NCI-H510A (cell line): ENCODE measurements at regions not wholly inside any gene's neighbourhood (a gene's known extent, or its start where the extent isn't known, plus 50 kb on each side); places are given as distances from the start of the nearest gene placed in this dataset.

Experiments used
- DNase-seq: peaks from one replicate; lab custom pipeline; 2025; lab: John Stamatoyannopoulos, UW

DNA sequence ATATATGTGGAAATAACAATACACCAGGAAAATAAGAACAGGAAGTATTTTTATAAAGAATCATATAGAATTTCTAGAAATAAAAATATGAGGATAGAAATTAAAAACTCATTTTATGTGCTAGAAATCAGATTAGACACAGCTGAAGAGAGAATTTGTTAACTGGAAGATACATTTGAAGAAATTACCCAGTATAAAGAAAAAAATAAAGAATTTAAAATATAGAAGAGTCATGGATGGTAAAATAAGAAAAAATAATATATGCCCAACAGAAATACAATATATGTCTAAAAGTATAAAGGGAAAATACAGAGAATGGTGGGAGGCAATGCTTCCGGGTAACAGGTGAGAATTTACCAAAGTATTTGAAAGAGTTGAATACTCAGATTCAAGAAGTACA, 539.9 kb downstream of the NR4A2 start:
- DNase-seq, result no peak

DNA sequence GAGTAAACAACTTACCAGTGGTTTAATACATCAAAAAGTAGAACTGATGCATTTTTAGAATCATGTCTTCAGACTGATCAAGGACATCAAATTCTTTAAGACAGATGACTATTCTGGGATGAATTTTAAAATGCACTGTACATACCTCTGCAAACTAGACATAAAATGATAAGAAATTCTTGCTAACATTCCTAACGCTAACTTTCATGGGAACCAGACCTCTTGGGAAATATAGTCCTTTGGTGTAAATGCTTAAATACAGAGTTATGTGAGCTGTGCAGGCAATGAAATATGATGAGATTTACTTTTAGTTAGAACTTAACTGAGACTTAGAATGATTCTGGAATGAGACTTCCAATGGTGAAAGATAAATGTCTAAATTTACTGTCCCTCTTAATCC, 562.0 kb downstream of the NR4A2 start:
- no peak for DNase-seq

DNA sequence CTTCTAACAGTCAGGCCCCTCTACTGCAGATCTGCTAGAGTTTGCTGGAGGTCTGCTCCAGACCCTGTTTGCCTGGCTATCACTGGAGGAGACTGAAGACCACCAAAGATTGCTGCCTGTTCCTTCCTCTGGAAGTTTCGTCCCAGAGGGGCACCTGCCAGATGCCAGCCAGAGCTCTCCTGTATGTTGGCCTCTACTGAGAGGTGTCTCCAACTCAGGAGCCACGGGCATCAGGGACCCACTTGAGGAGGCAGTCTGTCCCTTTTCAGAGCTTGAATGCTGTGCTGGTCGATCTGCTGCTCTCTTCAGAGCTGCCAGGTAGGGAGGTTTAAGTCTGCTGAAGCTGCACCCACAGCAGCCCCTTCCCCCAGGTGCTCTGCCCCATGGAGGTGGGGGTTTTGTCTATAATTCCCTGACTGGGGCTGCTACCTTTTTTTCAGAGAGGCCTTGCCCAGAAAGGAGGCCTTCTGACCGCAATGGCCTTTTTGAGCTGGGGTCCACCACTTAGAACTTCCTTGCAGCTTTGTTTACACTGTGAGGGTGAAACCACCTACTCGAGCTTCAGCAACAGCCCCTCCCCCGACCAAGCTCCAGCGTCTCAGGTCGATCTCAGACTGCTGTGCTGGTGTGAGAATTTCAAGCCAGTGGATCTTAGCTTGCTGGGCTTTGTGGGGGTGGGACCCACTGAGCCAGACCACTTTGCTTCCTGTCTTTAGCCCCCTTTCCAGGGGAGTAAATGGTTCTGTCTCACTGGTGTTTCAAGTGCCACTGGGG, 566.0 kb downstream of the NR4A2 start:
- no peak for DNase-seq

DNA sequence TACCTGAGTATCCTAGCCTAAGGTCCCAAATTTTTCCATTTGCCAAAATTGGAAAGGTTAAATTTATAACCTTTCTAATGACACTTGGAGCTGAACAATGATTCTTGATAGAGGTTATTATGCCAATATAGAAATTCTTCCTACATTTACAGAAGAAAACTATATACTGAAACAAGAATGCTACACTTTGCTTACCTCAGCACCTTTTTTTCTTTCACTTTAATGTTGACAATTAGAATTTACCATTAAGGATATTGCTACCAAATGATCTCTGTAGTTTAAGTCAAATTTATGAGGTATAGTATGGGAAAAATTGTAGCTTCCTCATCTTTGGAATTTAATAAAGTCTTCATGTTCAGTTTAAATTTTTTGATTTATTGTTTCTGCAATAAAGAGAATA, 577.0 kb downstream of the NR4A2 start:
- no peak for DNase-seq

DNA sequence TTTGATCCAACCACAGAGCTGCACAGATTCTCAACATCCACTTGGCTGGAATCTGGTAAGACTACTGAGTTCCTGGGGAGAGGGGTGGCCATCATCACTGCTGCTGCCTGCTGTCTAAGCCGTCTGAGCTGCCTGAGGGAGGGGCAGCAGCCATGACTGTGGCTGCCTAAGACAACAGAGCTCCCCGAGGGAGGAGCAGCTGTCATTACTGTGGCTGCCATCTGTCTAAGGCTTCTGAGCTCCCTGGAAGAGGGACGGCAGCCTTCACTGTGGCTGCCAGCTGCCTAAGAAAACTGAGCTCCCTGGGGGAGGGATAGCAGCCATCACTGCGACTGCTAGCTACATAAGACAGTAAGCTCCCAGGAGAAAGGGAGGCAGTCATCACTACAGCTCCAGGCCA, 584.4 kb downstream of the NR4A2 start:
- DNase-seq, result no peak

DNA sequence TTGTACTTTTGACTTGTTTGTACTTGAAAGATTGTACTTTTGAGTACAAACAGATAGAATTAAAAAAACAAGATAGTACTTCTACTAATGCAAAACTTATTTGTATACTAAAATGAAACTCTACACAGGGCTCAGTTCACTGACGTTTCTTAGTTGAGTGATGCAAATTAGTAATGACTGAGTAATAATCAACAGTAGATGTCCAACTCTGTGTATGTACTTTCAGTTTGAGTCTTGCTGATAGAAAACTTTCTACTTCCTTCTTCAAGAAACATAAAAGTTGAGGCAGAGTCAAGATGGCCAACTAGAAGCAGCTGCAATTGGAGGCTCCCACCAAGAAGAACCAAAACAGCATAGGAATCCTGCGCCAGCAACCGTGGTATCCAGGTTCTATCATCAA, 585.0 kb downstream of the NR4A2 start:
- DNase-seq, result no peak

DNA sequence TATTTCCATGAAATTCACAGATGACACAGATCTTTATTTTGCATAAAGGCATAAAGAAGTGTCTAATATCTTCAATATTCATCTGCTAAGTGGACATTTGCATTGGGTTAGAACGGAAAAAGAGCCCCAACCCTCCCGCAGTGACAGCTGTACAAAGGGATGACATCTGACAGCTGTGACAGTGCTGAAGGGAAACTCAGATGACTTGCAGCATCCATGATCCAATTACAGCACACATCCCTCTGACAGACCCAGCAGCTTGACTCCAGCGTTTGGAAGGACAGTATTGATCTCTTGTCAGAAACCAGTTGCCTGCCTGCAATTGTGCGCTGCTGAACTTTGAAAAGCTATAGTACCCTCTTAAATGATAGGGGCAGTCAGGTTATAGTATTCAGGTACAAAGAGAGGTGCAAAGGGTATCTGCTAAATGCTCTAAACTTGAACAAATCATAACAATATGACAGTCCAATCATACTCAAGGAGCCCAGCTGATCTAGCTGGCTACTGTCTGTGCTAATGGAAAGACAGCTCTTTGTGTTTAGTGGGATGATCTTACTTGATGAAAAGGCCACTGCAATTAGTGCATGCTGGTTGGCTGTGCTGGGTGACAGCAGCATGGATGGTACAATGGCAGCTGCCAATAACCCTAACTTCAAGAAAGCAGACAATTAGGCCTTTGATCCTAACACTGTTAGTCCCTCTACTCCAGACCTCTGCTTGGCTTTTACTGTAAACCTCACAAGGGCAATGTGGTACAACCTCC, 599.2 kb downstream of the NR4A2 start:
- no peak for DNase-seq

DNA sequence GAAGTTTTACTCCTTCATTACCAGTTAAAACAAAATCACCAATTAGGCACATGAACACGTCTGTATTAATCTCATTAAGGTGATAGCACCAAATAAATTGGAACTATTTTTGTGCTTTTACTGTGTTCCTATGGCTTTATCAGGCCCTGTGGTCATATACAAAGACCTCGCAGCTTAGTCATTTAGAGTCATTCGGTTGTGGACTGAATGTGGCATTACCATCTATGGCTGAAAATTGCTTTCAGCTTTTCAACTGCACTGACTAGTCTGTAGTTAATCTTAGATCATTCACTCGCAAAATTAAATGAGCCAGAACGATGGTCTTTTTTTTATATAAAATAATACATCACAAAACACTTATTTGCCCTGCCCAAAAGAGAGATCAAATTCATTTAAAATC, 601.7 kb downstream of the NR4A2 start:
- no peak for DNase-seq

DNA sequence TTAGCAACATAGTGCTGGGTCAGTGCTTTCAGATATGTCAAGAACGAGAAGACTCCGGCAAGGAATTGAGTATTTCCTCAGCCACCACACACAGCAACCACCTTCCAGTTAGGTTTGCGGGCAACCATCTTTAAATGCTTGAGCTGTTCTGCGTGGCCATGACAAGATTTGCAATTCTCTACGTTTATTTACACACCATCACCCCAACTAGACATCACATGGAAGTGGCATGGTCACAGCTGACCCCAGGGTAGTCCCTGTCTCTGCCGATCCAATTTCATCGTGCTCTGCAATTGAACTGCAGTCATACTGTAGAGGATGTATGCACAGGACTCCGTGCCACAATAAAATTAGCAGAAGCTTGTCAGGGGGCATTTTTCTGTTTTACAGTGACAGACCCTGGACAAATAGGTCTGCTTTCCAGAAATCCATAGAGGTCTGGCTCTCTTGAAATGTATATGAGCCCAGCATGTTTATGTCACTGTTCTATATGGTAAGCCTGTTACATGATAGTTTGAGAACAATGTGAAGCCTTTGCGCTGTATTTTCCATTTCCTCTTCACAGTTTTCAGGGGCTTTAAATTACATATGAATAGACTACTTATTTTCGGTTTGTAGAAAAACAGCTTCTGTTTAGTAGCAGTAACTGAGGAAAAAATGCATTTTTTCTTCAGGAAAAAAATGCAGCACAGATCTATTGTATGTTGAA, 605.2 kb downstream of the NR4A2 start:
- DNase-seq, result no peak

DNA sequence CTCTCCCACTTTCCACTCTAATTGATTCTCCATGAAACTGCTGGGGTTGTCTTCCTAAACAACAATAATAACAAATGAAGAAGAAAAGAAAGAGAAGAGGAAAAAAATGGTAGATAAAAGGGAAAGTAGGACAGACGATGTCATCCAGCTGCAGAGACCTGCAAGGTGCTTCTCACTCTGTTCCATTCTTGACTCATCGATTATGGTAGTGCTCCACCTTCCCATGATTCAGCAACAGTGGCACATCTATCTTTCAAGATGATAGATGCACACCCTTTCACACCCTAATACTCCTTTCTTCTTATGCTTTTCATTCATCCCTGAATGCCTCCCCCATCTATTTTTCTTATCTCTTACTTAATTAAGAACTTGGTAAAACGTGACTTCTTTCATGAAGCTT, 610.2 kb downstream of the NR4A2 start:
- no peak for DNase-seq

DNA sequence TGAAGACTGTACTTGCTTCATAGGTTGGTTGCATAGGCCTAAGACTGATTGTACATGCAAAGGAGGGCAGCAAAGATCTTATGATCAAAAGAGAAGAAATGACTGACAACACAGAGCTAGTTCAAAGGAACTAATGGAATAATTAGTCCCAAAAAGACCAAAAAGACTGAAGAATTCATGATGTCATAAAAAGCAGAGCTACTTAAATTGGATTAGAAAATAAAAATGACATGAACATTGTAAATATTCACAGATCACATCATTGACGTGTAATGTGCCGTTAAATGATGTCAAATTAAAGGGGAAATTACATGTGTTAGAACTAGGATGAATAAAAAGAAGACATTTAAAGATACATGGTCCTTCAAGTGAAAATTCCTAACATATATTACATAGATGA, 616.8 kb downstream of the NR4A2 start:
- no peak for DNase-seq

DNA sequence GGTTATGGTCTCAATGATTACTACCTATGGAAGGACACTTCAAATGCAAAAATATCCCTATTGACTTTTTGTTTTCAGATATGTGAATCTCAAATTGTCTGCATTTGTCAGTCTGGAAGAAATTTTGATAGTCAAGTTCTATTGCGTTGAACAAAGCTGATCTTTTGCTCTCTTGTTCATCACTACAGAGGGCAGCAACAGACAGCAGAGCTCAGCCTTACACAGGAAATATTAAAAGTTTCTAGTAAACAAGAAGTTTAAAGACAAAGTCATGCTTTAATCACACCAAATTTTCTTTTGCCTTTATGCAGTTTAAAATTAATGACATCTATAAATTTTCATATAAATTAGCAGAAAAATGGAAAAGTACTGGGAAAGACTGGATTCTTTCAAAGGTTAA, 617.5 kb downstream of the NR4A2 start:
- DNase-seq, result no peak

DNA sequence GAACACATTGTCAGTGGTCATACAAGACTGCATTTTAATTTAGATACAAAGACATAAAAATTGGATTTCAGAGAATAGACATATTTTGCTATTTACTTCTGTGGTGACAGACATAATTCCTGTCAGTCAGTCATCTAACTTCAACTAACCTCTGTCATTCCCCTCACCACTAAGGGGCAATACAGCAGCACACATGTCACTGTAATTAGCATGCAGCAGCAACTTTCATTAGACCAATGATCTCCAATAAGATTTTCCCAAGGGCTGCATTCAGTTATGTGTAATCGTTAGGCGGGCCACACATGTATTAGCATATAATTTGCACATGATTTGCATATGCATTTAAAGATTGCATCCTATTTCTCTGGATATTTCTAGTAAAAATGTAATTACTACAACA, 624.5 kb downstream of the NR4A2 start:
- DNase-seq, result no peak

DNA sequence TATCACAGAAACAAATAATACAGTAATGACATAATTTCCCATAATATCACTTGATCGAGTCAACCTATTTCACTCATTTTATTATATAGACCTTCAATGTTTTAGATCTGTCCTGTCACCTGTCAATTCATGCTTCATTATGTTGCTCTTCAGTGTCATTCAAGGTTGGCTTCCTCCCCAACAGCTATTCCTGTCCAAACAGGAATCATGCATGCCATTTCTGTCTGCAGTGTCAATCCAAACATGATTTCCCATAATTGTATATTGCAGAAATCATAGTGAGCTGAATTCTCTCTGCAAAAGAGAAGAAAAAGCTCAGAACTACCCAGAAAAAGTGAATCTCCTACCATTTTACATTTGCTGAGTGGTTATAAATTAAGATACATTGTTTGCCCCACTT, 628.6 kb downstream of the NR4A2 start:
- no peak for DNase-seq

DNA sequence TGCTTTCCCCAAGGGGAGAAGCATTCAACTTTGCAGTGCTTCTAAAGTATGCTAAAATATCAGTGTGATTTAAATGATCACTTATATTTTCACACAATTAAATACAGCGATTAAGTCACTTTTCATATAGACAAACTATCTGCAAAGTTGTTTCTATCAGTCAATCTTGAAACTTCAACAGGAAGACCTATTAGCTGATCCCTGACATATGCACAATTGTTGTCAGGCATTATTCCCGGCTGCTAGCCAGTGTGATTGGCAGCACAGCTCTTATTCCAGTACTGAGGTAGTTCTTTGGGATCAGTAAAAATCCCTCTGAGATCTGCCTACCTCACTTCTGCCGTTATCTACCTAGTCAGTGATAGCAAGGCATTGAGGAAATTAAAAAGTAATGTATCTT, 629.5 kb downstream of the NR4A2 start:
- no peak for DNase-seq

DNA sequence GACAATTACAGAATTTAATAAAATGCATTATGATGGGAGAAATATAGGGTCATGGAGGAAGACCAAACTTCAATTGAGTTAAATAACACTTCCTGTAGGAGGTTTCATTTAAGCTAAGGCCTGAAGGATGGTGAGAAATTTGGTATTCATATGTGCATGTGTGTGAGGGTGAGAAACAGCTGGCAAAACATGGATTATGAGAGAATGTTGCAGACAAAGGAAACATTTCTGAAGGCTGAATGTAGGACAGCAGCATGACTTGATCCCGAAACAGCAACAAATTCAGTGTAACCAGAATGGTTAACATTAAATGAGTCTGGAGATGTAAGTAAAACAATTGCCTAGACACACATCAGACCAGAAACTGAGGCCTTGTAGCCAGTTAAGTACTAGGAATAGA, 630.8 kb downstream of the NR4A2 start:
- no peak for DNase-seq

DNA sequence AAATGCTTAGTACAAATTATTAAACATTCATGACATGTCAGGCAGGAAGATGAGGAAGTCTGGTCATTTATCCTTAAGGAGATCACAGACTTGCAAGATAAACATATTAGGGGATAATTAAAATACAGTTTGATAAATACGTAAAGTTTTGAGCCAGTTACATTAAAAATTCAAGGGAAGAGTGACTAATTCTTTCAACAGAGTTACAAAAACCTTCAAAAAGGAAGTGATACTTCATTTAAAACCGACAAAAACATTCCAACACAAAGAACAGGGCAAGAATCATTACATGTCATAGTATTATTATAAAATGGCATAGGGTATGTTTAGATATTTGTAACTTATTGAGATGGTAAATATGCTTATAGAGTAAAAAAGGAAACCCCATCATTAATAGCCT, 636.0 kb downstream of the NR4A2 start:
- no peak for DNase-seq

DNA sequence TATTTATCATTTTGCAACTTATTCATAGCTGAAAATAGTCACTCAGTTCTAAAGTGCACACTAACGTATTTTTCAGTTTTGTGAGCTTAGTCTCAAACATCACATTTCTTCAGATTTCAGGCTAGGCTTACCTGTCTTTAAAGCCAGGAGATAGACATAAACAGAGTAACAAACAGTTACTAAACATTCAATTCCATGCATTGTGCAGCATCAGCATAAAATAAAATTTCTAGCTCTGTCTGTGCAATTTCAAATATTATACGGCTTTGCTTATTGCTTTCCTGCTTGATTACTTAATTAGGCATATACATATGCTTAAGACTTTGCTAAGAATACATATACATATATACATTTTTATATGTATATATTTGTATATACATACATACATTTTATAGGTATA, 637.0 kb downstream of the NR4A2 start:
- DNase-seq, result no peak

DNA sequence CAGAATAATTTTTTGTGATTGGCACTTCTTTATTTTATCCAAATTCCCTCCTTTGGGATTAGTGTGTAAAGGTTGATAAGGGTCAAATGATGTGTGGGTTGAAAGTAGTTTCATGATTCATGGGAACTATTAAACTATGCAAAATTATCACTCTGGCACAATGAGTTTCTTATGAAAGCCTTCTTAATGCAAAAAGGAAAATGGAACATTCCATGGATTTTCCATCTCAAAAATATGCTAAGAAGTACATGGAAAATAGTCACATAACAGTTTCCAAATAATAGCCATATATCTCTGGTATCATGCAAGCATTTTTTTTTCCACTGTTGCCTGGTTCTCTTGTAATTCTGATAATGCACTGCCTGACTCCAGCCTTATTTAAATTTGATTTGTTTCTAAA, 639.7 kb downstream of the NR4A2 start:
- no peak for DNase-seq

DNA sequence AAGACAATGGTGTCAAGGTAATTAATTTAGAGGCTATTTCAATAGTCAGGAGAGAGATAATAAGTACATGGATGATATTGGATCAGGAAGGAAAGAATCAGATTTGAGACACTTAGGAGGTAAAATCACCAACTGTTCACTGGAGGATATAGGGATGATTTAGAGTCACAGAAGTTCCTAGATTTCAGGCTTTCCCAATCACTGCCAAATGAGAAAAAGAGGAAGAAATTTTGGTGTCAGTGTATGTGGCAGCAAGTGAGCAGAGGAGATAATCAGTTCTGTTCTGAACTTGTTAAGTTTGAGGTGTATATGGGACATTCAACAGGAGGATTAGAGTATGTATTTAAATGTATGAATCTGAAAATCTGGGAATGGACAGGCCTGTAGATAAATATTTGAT, 640.4 kb downstream of the NR4A2 start:
- no peak for DNase-seq

DNA sequence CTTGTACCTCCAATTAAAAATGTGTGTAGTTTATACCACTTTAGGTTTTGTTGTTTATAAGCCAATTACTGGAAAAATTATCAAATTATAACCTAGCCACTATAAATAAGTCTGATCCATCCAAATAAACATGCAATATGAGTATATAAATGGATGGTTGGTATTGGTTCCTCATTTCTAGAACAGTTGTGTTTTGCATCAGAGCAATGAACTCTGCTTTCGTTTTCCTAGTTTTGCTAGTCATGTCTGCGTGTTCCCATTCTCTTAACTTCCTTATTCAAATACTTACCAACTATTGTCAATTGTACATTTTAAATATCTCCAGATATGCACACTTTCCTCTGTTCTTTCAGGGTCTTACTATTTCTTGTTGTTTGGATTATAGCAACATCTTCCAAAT, 641.7 kb downstream of the NR4A2 start:
- no peak for DNase-seq

DNA sequence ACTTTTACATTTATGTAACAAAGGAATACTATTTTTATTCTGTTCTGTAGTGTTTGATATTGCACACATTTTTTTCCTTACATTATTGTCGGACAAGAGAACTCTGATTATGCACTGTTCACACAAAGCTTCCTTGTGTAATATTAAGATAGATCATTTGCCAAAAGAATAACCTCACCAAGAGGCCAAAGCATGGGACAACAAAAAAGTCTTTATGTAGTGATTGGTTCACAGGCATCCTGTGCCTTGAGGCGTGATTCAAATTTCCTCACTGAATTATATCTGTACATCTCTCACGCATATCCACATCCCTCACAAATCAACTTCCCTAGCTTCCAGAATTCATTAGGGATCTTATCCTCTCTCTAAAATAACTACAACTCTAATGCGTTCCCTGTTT, 642.7 kb downstream of the NR4A2 start:
- DNase-seq, result no peak

DNA sequence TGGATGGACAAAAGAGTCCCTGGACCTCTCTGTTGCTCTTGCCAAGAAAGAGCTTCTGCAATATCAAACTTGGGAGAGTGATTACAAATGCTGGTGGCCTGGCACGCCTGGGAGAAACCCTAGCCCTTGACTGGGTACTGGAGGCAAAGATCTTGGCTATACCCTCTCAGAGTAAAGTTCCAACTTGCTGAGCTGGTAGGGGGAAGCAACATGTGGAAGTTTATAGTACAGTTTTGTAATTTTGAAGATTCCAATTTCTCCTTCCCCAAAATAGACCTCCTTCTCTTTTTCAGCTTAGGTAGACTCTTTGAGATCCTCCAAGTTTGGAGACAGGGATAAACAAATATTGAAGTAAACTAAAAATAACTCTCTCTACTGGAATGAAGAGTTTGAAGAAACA, 645.3 kb downstream of the NR4A2 start:
- no peak for DNase-seq
